ELR (cell line): ENCODE measurements at regions not wholly inside any gene's neighbourhood (a gene's known extent, or its start where the extent isn't known, plus 50 kb on each side); places are given as distances from the start of the nearest gene placed in this dataset.
"Not testable (repeated sequence)": the region's sequence is repeated elsewhere in the genome, so short reads cannot be mapped to it uniquely, and the experiment has no call there.

Experiments
- DNase-seq: peaks from one replicate; pipeline ENCODE4 v3.0.0-alpha.2; 2015; ENCODE audit warnings: low read depth

DNA sequence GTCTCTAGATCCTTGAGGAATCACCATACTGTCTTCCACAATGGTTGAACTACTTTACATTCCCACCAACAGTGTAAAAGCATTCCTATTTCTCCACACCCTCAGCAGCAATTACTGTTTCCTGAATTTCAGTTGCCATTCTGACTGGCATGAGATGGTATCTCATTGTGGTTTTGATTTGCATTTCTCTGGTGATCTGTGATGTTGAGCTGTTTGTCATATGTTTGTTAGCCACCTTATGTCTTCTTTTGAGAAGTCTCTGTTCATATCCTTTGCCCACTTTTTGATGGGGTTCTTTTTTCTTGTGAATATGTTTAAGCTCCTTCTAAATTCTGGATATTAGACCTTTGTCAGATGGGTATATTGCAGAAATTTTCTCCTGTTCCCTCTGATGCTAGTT is 356.0 kb downstream of the IGSF11 start:
- not testable (repeated sequence) for DNase-seq

DNA sequence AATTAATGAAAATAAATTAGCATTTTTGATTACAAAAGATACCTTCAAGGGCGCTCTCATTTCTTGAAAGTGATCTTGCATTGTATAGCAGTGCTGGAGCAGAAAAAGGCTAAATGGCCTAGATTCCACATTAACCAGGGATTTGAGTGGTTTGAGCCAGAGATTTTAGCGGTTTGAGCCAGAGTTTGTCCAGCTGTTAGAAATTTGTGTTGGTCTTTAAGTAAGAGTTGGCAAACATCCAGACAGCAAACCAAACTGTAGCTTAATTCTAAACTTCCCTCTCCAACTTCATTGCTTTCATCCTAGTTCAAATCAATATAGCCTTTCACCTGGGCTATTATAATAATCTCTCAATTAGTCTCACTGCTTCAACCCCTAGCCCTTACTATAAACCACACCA is 351.7 kb downstream of the IGSF11 start:
- DNase-seq, result no peak

DNA sequence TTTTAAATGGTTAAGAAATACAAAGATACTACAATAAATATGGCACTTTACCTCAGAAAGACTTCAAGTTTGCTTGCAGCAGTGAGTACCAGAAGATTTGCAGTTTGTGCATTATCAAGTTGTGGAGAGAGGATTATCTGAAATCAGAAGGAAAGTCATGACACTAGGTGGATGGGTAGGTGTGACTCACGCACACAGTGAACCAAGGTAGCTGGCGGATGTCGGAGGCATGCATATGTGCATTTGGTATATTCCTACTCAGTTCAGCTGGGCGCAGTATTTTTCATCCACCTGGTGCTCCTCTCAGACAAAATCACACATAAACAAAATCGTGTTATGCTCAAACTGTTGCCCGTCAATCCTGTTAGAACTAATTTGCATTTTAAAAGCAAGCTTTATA is 351.0 kb downstream of the IGSF11 start:
- DNase-seq, result no peak

GRCh38 chr3:118688396-118688884 is 346.2 kb downstream of the IGSF11 start:
- no peak for DNase-seq

DNA sequence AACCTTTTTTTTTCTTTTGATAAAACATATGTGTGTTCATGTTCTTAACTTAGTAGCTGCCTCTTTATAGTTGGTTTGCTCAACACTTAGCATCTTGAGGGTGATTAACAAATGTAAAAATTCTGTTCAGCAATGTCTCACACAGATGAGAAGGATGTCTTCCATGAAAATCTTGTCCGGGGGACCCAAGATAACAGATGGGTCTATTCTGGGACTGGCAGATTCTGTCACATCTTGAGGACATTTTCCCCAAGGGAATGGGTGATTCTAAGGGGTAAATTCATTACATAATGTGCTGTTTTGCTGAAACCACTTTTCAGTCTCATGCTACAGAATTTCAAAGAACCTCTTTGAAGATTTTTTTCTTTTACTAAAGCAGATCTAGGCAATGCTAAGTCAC is 342.2 kb downstream of the IGSF11 start:
- DNase-seq, result no peak

- DNase-seq, result no peak
Measured at GRCh38 chr3:118705487-118706219, 329.0 kb downstream of the IGSF11 start.

DNA sequence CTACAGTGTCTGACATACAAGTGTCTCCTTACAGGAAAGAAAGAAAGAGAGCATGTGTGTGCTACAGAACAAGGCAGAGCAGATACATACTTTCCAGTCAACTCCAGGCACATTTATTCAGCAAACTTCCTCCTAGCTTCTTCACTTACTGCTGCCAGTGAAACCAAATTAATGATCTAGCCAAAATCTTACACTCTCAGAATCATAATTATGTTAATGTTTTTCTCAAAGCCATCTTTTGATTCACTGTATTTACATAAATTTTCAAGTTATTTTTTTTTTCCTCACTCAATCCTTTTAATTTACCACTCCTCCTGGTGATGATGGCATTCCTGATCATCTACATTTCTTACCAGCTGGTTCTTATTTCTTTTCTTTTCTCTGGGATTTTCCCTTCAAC is 326.7 kb downstream of the IGSF11 start:
- DNase-seq, result no peak

DNA sequence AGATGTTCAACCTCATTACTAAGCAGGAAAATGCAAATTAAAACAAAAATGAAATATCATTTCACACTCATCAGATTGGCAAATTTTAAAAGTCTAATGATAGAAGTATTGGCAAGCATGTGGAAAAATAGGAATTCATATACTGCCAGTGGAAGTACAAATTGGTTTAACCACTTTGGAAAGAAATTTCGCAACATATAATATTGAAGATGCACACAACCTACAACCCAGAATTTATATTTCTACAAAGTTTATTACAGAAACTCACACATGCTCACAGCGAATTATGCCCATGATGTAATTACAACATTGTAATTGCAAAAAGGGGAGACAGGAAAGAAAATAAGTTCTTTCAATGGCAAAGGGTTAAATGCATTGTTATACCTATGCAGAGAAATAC is 324.1 kb downstream of the IGSF11 start:
- no peak for DNase-seq

GRCh38 chr3:118713502-118714207 is 321.0 kb downstream of the IGSF11 start:
- no peak for DNase-seq

DNA sequence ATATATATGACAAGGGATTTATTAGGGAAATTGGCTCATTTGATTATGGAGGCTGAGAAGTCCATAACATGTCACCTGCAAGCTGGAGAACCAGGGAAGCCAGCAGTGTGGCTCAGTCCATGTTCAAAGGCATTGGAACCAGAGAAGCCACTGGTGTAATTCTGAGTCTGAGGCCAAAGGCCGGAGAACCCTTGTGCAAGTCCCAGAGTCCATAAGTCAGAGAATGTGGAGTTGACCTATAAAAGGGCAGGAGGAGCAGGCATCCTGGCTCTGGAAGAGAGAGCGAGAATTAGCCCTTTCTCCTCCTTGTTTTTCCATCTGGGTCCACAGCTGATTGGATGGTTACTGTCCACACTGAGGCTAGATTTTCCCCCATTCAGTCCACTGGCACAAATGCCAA is 319.8 kb downstream of the IGSF11 start:
- no peak for DNase-seq

GRCh38 chr3:118729546-118729945 is 305.1 kb downstream of the IGSF11 start:
- no peak for DNase-seq

GRCh38 chr3:118734664-118735063 is 300.0 kb downstream of the IGSF11 start:
- no peak for DNase-seq

DNA sequence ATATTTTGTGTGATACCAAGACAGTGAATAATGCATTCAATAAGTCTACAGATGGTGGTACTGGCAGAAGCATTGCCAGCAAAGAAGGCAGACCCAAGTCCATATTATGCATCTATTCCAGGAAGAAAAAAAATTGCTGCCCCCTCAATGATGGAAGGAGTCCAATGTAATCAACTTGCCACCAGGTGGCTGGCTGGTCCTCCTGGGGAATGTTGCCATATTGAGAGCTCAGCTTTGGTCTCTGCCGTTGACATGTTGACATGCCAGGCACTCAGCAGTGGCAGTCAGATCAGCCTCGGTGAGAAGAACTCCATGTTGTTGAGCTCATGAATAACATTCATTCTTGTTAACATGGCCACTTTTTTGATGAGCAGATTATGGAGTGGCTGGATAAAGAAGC is 298.5 kb downstream of the IGSF11 start:
- DNase-seq, result no peak

DNA sequence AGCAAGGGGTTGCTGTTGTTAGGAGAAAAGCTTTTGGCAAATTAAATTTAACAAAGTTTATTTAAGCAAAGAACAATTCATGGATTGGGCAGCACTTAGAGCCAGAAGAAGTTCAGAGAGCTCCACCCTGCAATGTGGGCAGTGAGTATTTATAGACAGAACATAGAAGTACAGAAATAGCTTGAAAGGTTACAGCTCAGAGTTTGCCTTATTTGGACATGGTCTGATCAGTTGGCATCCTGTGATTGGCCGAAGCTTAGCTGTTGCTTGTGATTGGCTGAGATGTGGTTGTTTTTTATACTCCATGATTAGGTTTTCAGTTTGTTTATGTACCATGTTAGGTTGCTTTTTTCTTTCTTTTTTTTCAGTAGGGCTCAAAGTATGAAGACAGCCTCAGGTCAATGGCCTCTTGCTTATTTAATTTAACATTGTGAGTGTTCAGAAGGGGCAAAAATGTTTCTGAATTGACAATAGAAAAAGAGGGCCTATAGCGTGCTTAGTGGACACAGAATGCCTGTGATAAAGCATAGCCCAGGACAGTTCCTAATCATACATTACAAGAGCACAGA is 293.8 kb downstream of the IGSF11 start:
- DNase-seq, result no peak

DNA sequence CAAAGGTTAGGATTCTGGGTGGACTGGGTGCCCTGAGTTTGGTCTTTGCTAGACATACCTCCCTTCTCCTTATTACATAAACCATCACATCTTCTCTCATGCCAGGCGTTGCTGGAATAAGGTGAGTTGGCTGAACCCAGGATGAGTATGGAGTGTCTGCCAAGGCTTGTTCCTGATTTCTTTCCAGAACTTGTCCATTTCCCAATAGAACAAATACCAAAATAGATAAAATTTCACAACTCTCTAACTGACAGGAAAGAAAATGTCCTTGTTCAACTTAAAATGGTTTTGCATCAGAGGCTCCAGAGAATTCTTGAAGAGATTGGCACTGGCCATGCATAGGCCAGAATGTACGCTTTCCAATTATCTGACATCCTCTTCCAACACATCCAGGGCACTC is 291.9 kb downstream of the IGSF11 start:
- DNase-seq, result no peak

GRCh38 chr3:118744186-118744585 is 290.5 kb downstream of the IGSF11 start:
- no peak for DNase-seq

DNA sequence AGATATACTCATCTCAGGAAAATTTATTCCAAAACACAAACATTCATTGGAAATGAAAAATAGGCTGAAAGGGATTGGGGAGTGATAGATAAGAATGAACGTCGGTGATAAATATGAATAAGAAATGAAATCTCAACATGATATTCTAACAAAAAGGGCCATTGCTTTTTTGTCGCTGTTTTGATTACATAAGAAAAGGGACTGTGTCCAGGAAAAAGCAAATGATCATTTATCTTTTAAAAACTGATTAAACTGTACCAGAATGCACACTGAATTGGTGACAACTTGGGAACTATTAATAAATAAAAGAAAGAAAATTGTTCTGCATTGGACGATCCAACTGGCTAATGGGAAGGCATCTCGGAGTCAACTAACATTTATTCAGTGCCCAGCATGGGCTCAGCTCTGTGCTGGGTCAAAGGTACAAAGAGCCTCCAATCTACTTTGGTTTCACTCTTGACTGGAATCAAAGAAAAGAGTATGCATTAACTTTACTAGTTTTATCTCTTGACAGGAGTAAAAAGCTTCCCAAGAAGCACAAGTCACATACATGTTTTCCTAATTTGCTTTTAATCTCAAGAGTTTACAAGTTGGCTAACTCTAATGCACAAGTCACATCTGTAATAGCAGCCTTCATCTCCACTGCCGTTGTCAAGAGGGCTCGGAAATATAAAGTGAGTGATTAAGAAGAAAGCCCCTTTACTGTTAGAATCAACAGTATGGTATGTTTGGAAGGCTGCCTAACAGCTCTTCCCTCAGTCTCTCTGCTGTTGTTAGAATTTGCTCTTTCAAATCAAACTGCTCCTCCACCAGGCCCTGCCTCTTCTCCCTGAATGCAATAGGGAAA is 280.0 kb downstream of the IGSF11 start:
- no peak for DNase-seq

- DNase-seq, result no peak
Measured at GRCh38 chr3:118755253-118755801, 279.3 kb downstream of the IGSF11 start.

DNA sequence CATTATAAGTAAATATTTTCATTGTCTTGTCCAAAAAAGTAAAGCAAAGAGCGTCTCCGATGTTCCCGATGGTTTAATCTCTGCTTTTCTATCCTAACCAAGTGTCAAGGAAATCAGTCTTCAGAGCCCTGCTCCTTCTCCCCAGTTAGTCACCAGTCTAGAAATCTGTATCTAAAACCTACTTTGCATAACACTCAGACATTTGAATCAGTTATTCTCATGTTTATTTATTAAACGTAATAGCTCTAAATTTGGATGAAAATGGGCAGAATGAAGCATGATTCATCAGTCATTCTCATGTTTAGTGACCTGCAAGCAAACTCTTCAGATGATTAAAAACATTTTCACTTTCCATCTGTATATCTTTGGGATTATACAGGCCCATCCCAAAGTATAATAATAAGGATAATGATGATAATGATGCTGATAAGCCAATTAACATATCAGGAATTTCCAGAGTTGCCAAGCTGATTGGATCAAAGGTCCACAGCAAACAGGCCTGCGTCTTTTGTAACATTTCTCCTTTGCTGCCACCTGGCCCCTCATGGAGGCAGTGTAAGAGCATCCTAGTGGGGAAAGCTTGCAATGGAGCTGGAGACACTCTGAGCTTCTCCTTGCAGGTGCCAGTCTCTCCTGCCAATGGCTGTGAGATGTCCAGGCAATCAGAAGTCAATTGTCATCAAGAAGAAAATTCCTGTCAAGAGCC is 273.9 kb downstream of the IGSF11 start:
- DNase-seq, result no peak

GRCh38 chr3:118761291-118761606 is 273.4 kb downstream of the IGSF11 start:
- DNase-seq, result no peak

DNA sequence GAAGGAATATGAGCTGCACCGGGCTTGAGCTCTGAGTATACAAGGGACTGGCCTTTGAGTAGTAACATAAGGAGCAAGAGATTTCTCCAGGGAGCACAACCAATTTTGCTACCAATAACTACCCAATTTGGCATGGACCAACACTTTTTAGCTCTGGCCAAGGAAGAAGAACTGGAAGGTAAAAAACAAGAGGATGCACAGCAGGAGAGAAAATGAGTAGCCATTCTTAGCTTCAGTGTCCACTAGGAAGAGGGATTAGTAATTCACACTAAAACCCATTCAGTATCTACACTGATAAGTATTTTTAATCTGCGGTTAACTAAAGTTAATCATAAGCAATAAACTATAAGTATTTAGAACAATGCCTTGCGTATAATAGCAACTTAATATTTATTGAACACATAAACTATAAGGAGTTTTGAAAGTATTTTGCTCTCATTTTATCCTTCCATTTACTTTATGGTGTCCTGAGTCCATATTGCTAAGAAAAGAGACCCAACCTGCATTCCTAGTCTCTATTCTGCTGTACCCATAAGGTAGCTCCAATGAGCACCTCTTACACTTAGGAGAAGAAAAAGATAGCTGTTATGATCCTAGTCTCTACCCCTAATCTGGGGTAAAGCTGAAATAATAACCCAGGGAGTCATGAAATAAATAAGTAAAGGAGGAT is 268.9 kb downstream of the IGSF11 start:
- no peak for DNase-seq
